Spleen (tissue), 11 donors: ENCODE measurements at regions not wholly inside any gene's neighbourhood (a gene's known extent, or its start where the extent isn't known, plus 50 kb on each side); places are given as distances from the start of the nearest gene placed in this dataset.

Experiments
- DNase-seq: peaks from one replicate; pipeline ENCODE4 v3.0.0-alpha.2; 2020
- H3K27ac ChIP-seq, 8 donors: fragments of 200-600 bp; sonication (generic) in 7 of 8; 1 replicate in 4 of 8; 2 replicates in 4 of 8; pipeline versions ENCODE4 v1.5.0 to v1.8.0; 2016 to 2021; ENCODE audit warnings: inconsistent platforms in 4 of 8, mild to moderate bottlenecking in 4 of 8, moderate library complexity in 1 of 8
- H3K27me3 ChIP-seq, 7 donors: fragments of 200-600 bp; sonication (generic) in 6 of 7; replicated peaks in 1 of 7; 1 replicate in 4 of 7; 2 replicates in 3 of 7; pipeline versions ENCODE4 v1.5.0 to v1.8.0; 2016 to 2021; ENCODE audit warnings: inconsistent platforms in 3 of 7, mild to moderate bottlenecking in 1 of 7
- H3K36me3 ChIP-seq, 6 donors: fragments of 200-600 bp; sonication (generic) in 5 of 6; 1 replicate in 4 of 6; 2 replicates in 2 of 6; pipeline versions ENCODE4 v1.5.0 to v1.8.0; 2016 to 2021; ENCODE audit warnings: inconsistent platforms in 2 of 6
- H3K4me1 ChIP-seq, 6 donors: fragments of 200-600 bp; sonication (generic) in 5 of 6; 1 replicate in 3 of 6; 2 replicates in 3 of 6; pipeline versions ENCODE4 v1.5.0 to v1.8.0; 2016 to 2021; ENCODE audit warnings: inconsistent platforms in 3 of 6
- H3K4me3 ChIP-seq, 8 donors: fragments of 200-600 bp; sonication (generic) in 7 of 8; 1 replicate in 4 of 8; 2 replicates in 4 of 8; pipeline versions ENCODE4 v1.5.0 to v1.8.0; 2016 to 2021; ENCODE audit warnings: inconsistent platforms in 4 of 8, mild to moderate bottlenecking in 4 of 8, moderate library complexity in 2 of 8
- H3K9me3 ChIP-seq, 8 donors: fragments of 200-600 bp; sonication (generic) in 7 of 8; 1 replicate in 4 of 8; 2 replicates in 4 of 8; pipeline versions ENCODE4 v1.5.0 to v1.8.0; 2016 to 2021; ENCODE audit warnings: inconsistent platforms in 4 of 8
- POLR2A ChIP-seq, 3 donors: fragments of 450-650 bp; IDR thresholded peaks; one replicate each; pipeline ENCODE4 v1.5.1; 2017; ENCODE audit warnings: antibody characterized with exemption in 3 of 3, mild to moderate bottlenecking in 1 of 3
- POLR2AphosphoS5 ChIP-seq, 3 donors: sonication (generic); formaldehyde crosslinking; IDR thresholded peaks; one replicate each; pipeline ENCODE4 v1.5.1; 2017; ENCODE audit warnings: antibody characterized with exemption in 3 of 3
- WGBS, 5 donors: extraction: QIAGEN DNeasy Blood & Tissue Kit in 3 of 5; methylation state at CpG; one replicate each; pipeline versions ENCODE4 v1.1.5 to v1.1.7; 2013 to 2018; 5-methylcytosine and 5-hydroxymethylcytosine counted together
- intact Hi-C: fragments of 100-400 bp; cut with DNase I; formaldehyde crosslinking; loops from one replicate; pipeline ENCODE4 v1.15.0; 2023; ENCODE audit warnings: low total_unique reads
- TF ChIP-seq, protein P1 (sequence below), 11 experiments: fragments of 200-600 bp in 7 of 11; fragments of 450-650 bp in 4 of 11; sonication (generic) in 4 of 11; IDR thresholded peaks in 8 of 11; conservative IDR thresholded peaks in 3 of 11; 1 replicate in 7 of 11; 2 replicates in 4 of 11; pipeline versions ENCODE4 v1.4.0 to v1.8.0; 2016 to 2021; ENCODE audit warnings: antibody characterized with exemption in 11 of 11, inconsistent platforms in 4 of 11, mild to moderate bottlenecking in 1 of 11
- donor health status: healthy with polysubstance abuse.
- donor health status: DM: no; HTN: no; CAD: no; lungs with moderate emphysema.
- donor health status: DM: no; HTN: no; CAD: no.
- donor health status: Bipolar disorder and iron deficiency.
- donor health status: healthy.
- donor health status: DM: no; HTN: no; CAD: no.
- donor health status: DM: yes; HTN: yes; CAD: no.

- H3K9me3 ChIP-seq, result peaks cover 0 to 16% (median 8%) of the 10 kb centered on the region in 8 donors
- no peaks in the 10 kb centered on the region for H3K36me3 ChIP-seq
- no peak overlapping the region for H3K4me3 ChIP-seq
- intact Hi-C loops, result no loop called here
- no peak overlapping the region for H3K27ac ChIP-seq
- WGBS, 5 donors, result 51 to 92% (median 64%) methylated on average over 2 of the region's 2 CpGs
- no peaks in the 10 kb centered on the region for H3K4me1 ChIP-seq
- no peaks in the 10 kb centered on the region for H3K27me3 ChIP-seq
- DNase-seq, result no peak
- TF ChIP-seq POLR2AphosphoS5 (IDR thresholded peaks at IDR 0.05) (no peak), POLR2A (IDR thresholded peaks at IDR 0.05) (no peak)
- TF ChIP-seq, protein P1, sequence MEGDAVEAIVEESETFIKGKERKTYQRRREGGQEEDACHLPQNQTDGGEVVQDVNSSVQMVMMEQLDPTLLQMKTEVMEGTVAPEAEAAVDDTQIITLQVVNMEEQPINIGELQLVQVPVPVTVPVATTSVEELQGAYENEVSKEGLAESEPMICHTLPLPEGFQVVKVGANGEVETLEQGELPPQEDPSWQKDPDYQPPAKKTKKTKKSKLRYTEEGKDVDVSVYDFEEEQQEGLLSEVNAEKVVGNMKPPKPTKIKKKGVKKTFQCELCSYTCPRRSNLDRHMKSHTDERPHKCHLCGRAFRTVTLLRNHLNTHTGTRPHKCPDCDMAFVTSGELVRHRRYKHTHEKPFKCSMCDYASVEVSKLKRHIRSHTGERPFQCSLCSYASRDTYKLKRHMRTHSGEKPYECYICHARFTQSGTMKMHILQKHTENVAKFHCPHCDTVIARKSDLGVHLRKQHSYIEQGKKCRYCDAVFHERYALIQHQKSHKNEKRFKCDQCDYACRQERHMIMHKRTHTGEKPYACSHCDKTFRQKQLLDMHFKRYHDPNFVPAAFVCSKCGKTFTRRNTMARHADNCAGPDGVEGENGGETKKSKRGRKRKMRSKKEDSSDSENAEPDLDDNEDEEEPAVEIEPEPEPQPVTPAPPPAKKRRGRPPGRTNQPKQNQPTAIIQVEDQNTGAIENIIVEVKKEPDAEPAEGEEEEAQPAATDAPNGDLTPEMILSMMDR (IDR thresholded peaks at IDR 0.05 in 8 of 11, conservative IDR thresholded peaks at IDR 0.05 in 3 of 11), result no peak
These were observed 221.3 kb upstream of the UBE2E2 start for GRCh38 chr3:22981861-22982260.

DNA sequence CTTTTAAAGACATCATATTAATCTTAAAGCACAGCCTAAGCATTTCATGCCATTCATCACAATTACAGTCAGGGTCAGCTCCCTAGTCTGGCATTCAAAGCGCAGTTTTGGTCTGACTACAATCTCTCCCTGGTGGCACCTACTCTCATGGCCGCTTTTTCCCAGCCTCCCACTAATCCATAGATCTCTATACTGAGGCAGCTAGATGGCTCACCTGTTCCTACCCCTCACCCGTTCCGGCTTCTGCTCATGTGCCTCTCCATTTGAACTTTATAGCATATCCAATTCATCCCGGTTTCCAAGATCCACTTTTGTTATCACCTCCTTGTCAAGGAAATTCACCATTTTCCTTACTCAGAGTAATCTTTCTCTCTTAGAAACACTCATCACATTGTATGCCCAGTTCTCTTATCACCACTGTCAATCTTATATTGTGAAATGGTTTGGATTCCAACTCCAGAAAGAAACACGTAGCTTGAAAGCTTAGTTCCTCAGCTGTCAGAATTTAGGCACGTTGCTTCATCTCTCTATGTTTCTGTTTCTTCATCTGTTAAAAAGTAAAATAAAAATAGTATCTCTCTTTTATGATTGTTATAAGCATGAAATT, 220.0 kb upstream of the UBE2E2 start:
- TF ChIP-seq, protein P1 (IDR thresholded peaks at IDR 0.05 in 8 of 11, conservative IDR thresholded peaks at IDR 0.05 in 3 of 11), result no peak
- TF ChIP-seq POLR2AphosphoS5 (IDR thresholded peaks at IDR 0.05), result no peak
- no peak for TF ChIP-seq POLR2A (IDR thresholded peaks at IDR 0.05)
- no peak overlapping the region for H3K27ac ChIP-seq
- DNase-seq, result no peak
- no peaks in the 10 kb centered on the region for H3K4me1 ChIP-seq
- no peaks in the 10 kb centered on the region for H3K36me3 ChIP-seq
- intact Hi-C loops, result no loop called here
- no peaks in the 10 kb centered on the region for H3K27me3 ChIP-seq
- H3K9me3 ChIP-seq, result peaks cover 0 to 16% (median 8%) of the 10 kb centered on the region in 8 donors
- H3K4me3 ChIP-seq, result no peak overlapping the region
- 73 to 81% (median 74%) methylated on average over 7 of the region's 7 CpGs for WGBS, 5 donors

DNA sequence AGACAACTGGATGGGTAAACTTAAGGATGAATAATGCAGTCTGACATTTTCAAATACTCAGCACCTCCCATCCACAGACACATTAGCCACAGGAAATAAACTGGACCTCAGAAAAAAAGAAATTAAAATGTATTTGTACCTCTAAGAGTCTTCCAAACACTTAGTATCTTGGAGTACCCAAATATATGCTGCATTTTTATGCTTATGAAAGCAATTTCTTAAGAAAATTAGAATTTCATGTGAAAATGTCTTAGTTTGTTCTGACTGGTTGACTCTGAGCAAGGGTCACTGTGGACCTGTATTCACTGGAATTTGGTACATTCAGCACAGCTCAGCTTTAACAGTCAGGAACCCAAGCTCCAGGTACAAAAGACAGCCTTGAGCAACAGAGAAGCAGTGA, 216.2 kb upstream of the UBE2E2 start:
- Histone ChIP-seq H3K4me1 (no peaks in the 10 kb centered on the region), H3K9me3 (peaks cover 0 to 21% (median 8%) of the 10 kb centered on the region in 8 donors), H3K27ac (no peak overlapping the region), H3K27me3 (no peaks in the 10 kb centered on the region), H3K4me3 (no peak overlapping the region), H3K36me3 (no peaks in the 10 kb centered on the region)
- intact Hi-C loops, result no loop called here
- no peak for TF ChIP-seq POLR2A (IDR thresholded peaks at IDR 0.05)
- TF ChIP-seq, protein P1 (IDR thresholded peaks at IDR 0.05 in 8 of 11, conservative IDR thresholded peaks at IDR 0.05 in 3 of 11), result no peak
- TF ChIP-seq POLR2AphosphoS5 (IDR thresholded peaks at IDR 0.05), result no peak
- DNase-seq, result no peak

GRCh38 chr3:22988566-22988965, 214.6 kb upstream of the UBE2E2 start:
- Histone ChIP-seq H3K9me3 (peaks cover 0 to 21% (median 8%) of the 10 kb centered on the region in 8 donors), H3K4me3 (no peak overlapping the region), H3K27ac (no peak overlapping the region), H3K4me1 (no peaks in the 10 kb centered on the region), H3K27me3 (no peaks in the 10 kb centered on the region), H3K36me3 (no peaks in the 10 kb centered on the region)
- intact Hi-C loops, result no loop called here
- TF ChIP-seq POLR2A (IDR thresholded peaks at IDR 0.05) (no peak), POLR2AphosphoS5 (IDR thresholded peaks at IDR 0.05) (no peak)
- TF ChIP-seq, protein P1 (IDR thresholded peaks at IDR 0.05 in 8 of 11, conservative IDR thresholded peaks at IDR 0.05 in 3 of 11), result no peak
- no peak for DNase-seq
